OCI-LY1 (cell line): ENCODE measurements at regions not wholly inside any gene's neighbourhood (a gene's known extent, or its start where the extent isn't known, plus 50 kb on each side); places are given as distances from the start of the nearest gene placed in this dataset.

Experiments used
- H2AFZ ChIP-seq: fragments of 200-600 bp; sonication (generic), shearing (Covaris generic); 2 replicates; pipeline ENCODE4 v1.6.0; 2014; ENCODE audit warnings: antibody characterized with exemption, mild to moderate bottlenecking, low read length
- H3F3A ChIP-seq: fragments of 200-600 bp; sonication (generic), shearing (Covaris generic); 2 replicates; pipeline ENCODE4 v1.6.0; 2014; ENCODE audit warnings: mild to moderate bottlenecking, antibody characterized with exemption, low read length, moderate library complexity; ENCODE audit not compliant: insufficient read depth
- H3K27ac ChIP-seq: fragments of 200-600 bp; sonication (generic); 2 replicates; pipeline ENCODE4 v1.5.1; 2014; ENCODE audit warnings: low read length, mixed run types, mild to moderate bottlenecking, low read depth; ENCODE audit not compliant: poor library complexity, severe bottlenecking
- H3K27me3 ChIP-seq: fragments of 200-600 bp; sonication (generic); 2 replicates; pipeline ENCODE4 v1.6.0; 2014; ENCODE audit warnings: antibody characterized with exemption, mild to moderate bottlenecking, low read length, moderate library complexity; ENCODE audit not compliant: insufficient read depth
- H3K36me3 ChIP-seq: fragments of 200-600 bp; sonication (generic); 2 replicates; pipeline ENCODE4 v1.6.1; 2014; ENCODE audit warnings: mild to moderate bottlenecking, antibody characterized with exemption, low read length, moderate library complexity, mixed read lengths; ENCODE audit not compliant: insufficient read depth
- H3K4me1 ChIP-seq: fragments of 200-600 bp; sonication (generic); 2 replicates; pipeline ENCODE4 v1.5.1; 2014; ENCODE audit warnings: mild to moderate bottlenecking, low read length, moderate library complexity; ENCODE audit not compliant: insufficient read depth, severe bottlenecking
- H3K4me2 ChIP-seq: fragments of 200-600 bp; sonication (generic), shearing (Covaris generic); 2 replicates; pipeline ENCODE4 v1.6.1; 2014; ENCODE audit warnings: low read length
- H3K4me3 ChIP-seq: fragments of 200-600 bp; sonication (generic); 2 replicates; pipeline ENCODE4 v1.5.1; 2014; ENCODE audit warnings: low read length, low read depth, mild to moderate bottlenecking, mixed read lengths; ENCODE audit not compliant: poor library complexity, severe bottlenecking
- H3K79me2 ChIP-seq: fragments of 200-600 bp; shearing (Covaris generic); 2 replicates; pipeline ENCODE4 v1.6.1; 2016; ENCODE audit warnings: mixed run types, low read length, mixed read lengths; ENCODE audit not compliant: insufficient read depth
- H3K9ac ChIP-seq: fragments of 200-600 bp; sonication (generic), shearing (Covaris generic); 2 replicates; pipeline ENCODE4 v1.6.1; 2014; ENCODE audit warnings: mild to moderate bottlenecking, low read length, mixed read lengths
- H3K9me2 ChIP-seq: fragments of 200-600 bp; sonication (generic), shearing (Covaris generic); 2 replicates; pipeline ENCODE4 v1.6.1; 2014; ENCODE audit warnings: low read depth, mild to moderate bottlenecking, low read length, mixed read lengths
- H3K9me3 ChIP-seq: fragments of 200-600 bp; shearing (Covaris generic); 2 replicates; pipeline ENCODE4 v1.6.1; 2014; ENCODE audit warnings: low read length, mixed read lengths
- H4K20me1 ChIP-seq: fragments of 200-600 bp; sonication (generic), shearing (Covaris generic); 2 replicates; pipeline ENCODE4 v1.6.0; 2016; ENCODE audit warnings: mild to moderate bottlenecking, low read length; ENCODE audit not compliant: insufficient read depth
- EZH2 ChIP-seq: fragments of 200-600 bp; sonication (generic), shearing (Covaris generic); IDR thresholded peaks from 2 replicates; pipeline ENCODE4 v1.8.0; 2017; ENCODE audit warnings: borderline replicate concordance, mixed run types, mild to moderate bottlenecking, antibody characterized with exemption, low read length, moderate library complexity, mixed read lengths
- TF ChIP-seq, protein P1 (sequence below): fragments of 200-600 bp; sonication (generic), shearing (Covaris generic); IDR thresholded peaks from 2 replicates; pipeline ENCODE4 v1.5.1; 2017; ENCODE audit warnings: mild to moderate bottlenecking, antibody characterized with exemption, low read length, moderate library complexity, mixed read lengths

GRCh38 chr1:36605942-36606640, 123.4 kb upstream of the CSF3R start:
- H3K27me3 ChIP-seq: no peaks in the 10 kb centered on the region
- H3K4me2 ChIP-seq: no peak overlapping the region
- no peaks in the 10 kb centered on the region for H3K9me2 ChIP-seq
- H3K4me1 ChIP-seq: no peaks in the 10 kb centered on the region
- H3K9me3 ChIP-seq: no peaks in the 10 kb centered on the region
- no peaks in the 10 kb centered on the region for H3K36me3 ChIP-seq
- no peak overlapping the region for H3K27ac ChIP-seq
- H4K20me1 ChIP-seq: no peaks in the 10 kb centered on the region
- H3K4me3 ChIP-seq: no peak overlapping the region
- H3K79me2 ChIP-seq: no peaks in the 10 kb centered on the region
- H3K9ac ChIP-seq: no peak overlapping the region
- no peaks in the 10 kb centered on the region for H3F3A ChIP-seq
- no peak for TF ChIP-seq EZH2
- TF ChIP-seq, protein P1, sequence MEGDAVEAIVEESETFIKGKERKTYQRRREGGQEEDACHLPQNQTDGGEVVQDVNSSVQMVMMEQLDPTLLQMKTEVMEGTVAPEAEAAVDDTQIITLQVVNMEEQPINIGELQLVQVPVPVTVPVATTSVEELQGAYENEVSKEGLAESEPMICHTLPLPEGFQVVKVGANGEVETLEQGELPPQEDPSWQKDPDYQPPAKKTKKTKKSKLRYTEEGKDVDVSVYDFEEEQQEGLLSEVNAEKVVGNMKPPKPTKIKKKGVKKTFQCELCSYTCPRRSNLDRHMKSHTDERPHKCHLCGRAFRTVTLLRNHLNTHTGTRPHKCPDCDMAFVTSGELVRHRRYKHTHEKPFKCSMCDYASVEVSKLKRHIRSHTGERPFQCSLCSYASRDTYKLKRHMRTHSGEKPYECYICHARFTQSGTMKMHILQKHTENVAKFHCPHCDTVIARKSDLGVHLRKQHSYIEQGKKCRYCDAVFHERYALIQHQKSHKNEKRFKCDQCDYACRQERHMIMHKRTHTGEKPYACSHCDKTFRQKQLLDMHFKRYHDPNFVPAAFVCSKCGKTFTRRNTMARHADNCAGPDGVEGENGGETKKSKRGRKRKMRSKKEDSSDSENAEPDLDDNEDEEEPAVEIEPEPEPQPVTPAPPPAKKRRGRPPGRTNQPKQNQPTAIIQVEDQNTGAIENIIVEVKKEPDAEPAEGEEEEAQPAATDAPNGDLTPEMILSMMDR: no peak
- no peak overlapping the region for H2AFZ ChIP-seq

- no peak for TF ChIP-seq EZH2
- TF ChIP-seq, protein P1: no peak
- H3K79me2 ChIP-seq: no peaks in the 10 kb centered on the region
- H2AFZ ChIP-seq: no peak overlapping the region
- no peaks in the 10 kb centered on the region for H3K9me3 ChIP-seq
- no peak overlapping the region for H3K9ac ChIP-seq
- no peak overlapping the region for H3K27ac ChIP-seq
- H4K20me1 ChIP-seq: no peaks in the 10 kb centered on the region
- no peak overlapping the region for H3K4me3 ChIP-seq
- H3K27me3 ChIP-seq: no peaks in the 10 kb centered on the region
- H3F3A ChIP-seq: no peaks in the 10 kb centered on the region
- no peaks in the 10 kb centered on the region for H3K9me2 ChIP-seq
- no peaks in the 10 kb centered on the region for H3K36me3 ChIP-seq
- H3K4me1 ChIP-seq: no peaks in the 10 kb centered on the region
- no peak overlapping the region for H3K4me2 ChIP-seq
These were observed 120.7 kb upstream of the CSF3R start for GRCh38 chr1:36603461-36603860.

DNA sequence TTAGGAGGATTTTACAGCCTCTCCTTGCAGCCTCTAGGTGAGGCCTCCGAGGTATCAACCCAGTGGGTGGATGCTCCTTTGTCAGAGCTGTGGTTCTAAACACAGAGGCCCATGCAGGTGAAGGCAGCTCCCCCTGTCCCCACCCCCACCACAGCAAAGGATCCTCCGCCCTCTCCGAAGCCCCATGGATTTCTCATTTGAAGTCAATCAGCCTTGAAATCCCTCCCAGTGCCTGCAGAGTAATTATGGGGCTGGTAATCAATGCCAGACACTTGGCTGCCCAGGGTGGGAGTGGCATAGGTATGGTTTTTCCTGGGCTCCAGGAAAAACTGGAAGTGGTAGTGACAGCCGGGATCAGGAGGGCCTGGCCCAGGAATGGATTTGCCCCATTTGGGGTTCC, 119.5 kb upstream of the CSF3R start:
- no peaks in the 10 kb centered on the region for H3K9me2 ChIP-seq
- no peaks in the 10 kb centered on the region for H3K36me3 ChIP-seq
- H4K20me1 ChIP-seq: no peaks in the 10 kb centered on the region
- TF ChIP-seq, protein P1: no peak
- no peak for TF ChIP-seq EZH2
- H3K27me3 ChIP-seq: 0 out of 2 replicates have a peak, but pooled peaks cover 4% of the 10 kb centered on the region
- no peaks in the 10 kb centered on the region for H3K79me2 ChIP-seq
- H2AFZ ChIP-seq: no peak overlapping the region
- no peak overlapping the region for H3K4me2 ChIP-seq
- no peaks in the 10 kb centered on the region for H3K9me3 ChIP-seq
- no peaks in the 10 kb centered on the region for H3K4me1 ChIP-seq
- no peak overlapping the region for H3K27ac ChIP-seq
- no peak overlapping the region for H3K9ac ChIP-seq
- H3F3A ChIP-seq: no peaks in the 10 kb centered on the region
- no peak overlapping the region for H3K4me3 ChIP-seq
